HG03175 (cell line): ENCODE measurements at regions not wholly inside any gene's neighbourhood (a gene's known extent, or its start where the extent isn't known, plus 50 kb on each side); places are given as distances from the start of the nearest gene placed in this dataset.

ENCODE experiments used
- ATAC-seq: cut with Tn5 transposase; IDR thresholded peaks from one replicate; pipeline ENCODE4 v1.9.1; 2021; ENCODE audit warnings: mild to moderate bottlenecking, moderate library complexity; ENCODE audit not compliant: unreplicated experiment

- no peak for ATAC-seq
Observed at GRCh38 chr2:107285621-107286299, 399.8 kb upstream of the ST6GAL2 start.

DNA sequence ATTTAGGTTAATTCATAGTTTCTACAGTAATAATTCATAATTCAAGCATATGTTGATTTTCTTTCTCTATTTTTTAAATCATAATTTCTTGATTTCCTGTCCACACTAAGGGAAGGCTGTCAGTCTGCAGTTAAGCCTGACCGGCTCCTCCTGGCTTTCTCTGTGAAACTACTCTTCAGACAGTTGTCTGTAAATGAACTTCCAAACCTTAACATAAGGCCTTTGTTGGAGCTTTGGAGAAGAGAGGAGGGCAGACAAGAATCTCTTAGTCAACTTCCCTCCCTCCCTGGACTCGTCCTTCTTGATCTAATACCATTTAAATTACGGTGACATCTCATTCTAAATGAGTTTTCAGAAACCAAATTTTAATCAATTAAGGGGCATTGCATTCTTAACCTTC, 404.1 kb upstream of the ST6GAL2 start:
- no peak for ATAC-seq

- ATAC-seq = no peak
Observed at GRCh38 chr2:107303964-107304363, 418.0 kb upstream of the ST6GAL2 start.

DNA sequence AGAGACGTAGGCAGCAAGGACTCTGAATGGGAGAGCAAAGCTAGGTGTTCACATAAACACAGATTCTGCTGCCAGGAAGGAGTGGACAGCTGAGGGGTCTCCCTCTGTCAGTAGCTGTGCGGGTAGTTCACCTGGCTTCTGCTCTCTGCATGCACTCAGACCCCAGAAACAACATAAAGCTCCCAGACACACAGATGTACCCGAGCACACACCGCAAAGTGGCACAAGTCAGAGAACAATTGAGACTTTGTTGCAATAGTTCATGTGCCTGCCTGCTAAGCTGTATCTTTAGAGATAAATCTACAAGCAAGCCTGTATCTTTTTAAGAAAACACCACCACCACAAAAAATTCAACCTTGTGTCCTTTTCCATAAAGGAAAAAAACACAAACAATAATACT, 420.0 kb upstream of the ST6GAL2 start:
- no peak for ATAC-seq

GRCh38 chr2:107306881-107307280, 420.9 kb upstream of the ST6GAL2 start:
- no peak for ATAC-seq

GRCh38 chr2:107308835-107309234, 422.9 kb upstream of the ST6GAL2 start:
- no peak for ATAC-seq

DNA sequence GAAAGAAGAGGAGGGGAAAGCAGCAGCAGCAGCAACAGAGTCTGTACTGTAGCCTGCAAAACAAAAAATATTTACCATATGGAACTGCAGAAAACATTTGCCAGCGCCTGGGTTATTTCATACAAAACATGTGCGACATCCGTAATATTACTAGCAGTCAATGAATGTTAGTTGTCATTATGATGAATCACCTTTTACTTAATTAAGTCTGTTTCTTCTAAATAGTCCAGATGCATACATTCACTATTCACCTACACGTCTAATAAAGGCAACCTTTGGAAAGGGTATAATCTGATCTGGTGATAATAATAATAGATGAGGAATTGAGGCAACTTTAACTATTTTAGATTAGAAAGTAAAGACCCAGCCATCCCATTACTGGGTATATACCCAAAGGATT, 426.3 kb upstream of the ST6GAL2 start:
- ATAC-seq = no peak

GRCh38 chr2:107313316-107313715, 427.3 kb upstream of the ST6GAL2 start:
- ATAC-seq = no peak

- ATAC-seq = no peak
Observed at GRCh38 chr2:107320881-107321280, 434.9 kb upstream of the ST6GAL2 start.

DNA sequence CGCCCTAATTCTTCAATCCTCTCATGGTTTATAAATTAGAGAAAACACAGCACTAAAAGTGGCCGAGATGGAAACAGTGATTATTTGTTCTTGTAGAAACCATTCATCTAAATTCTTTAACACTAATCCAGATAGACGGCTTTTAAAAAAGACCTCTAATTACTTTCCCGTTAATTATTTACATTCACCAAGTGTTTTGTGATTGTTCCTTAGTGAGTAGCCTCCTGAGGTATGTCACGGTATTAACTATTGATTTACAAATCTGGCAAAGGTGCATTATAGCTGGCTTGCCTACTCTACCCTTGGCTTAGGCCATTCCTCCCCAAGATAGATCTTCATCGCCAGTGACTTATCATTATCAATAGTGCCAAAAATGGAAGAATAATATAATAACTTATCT, 436.4 kb upstream of the ST6GAL2 start:
- no peak for ATAC-seq

- no peak for ATAC-seq
Observed at GRCh38 chr2:107323946-107324565, 438.1 kb upstream of the ST6GAL2 start.

DNA sequence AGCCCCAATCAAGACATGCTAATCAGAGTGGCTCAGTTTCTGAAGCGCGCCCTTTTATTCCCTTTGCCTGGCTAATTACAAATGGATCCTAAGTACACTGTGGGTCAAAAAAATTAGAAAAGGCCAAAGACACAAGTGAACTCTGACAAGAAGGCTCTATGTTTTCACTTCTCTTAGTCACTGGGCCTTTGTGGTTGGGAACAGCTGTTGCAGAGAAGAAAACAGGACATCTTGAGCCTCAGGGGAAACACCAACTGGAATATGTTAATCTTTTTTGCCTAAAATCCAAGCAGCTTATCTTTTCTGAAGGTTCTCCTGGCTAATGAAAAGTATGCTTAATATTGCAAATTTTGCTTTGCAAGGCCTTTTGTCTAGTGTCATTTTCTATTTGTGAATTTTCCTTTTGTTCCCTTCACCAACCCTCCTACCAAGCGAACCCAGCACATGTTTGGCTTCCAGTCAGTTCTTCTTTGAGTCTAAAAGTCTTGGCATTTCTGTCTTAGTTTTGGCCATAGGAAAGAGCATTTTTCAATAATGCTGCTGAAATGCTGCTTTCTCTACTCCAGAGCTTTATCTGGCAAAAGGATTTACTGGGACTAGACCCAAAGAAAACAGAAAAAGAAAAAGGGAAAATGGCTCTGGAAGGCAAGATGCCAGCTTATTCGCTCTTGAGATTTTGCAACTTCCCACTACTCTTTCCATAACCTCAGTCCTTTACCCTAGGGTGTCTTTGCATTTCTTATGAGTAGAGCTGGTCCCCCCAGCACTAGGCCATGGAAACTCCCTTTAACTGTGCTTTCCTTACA, 440.2 kb upstream of the ST6GAL2 start:
- ATAC-seq = no peak

DNA sequence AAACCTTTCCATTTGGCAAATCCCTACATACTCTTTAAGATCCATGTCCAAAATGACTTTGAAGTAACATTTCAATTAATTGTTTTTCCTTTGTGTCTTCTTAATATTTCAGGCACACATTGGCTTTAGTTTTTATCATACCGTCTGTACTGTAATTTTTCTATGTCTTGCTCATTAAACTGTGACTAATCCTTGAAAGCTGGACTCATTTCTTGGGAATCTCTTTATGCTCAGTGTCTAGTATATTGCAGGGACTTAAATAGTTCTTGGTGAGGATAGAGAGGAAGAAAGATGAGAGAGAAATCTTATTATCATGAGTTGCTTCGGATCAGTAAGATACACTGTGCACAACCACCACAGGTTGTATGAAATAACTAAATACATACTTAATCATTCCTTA, 448.3 kb upstream of the ST6GAL2 start:
- ATAC-seq = no peak

- no peak for ATAC-seq
Observed at GRCh38 chr2:107336526-107336925, 450.6 kb upstream of the ST6GAL2 start.

- ATAC-seq = no peak
Observed at GRCh38 chr2:107337209-107337898, 451.4 kb upstream of the ST6GAL2 start.

DNA sequence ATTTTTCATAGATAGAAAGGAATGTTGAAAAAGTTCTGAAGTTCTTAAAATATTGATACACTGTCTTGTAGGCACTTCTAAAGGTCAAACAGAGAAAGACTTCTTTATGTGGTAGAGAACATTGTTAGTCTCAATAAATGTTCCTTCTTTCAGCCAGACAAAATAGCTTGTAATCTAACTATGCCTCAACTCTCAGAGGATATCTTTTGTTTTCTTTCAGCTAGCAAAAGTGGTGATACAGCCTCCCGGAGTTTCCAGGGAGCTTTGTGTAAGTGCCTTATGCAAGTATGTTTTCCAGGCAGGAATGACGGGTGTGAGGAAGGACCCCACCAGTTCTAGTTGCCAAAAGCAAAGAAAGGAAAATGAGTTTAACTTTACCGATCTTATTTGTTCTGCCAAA, 452.1 kb upstream of the ST6GAL2 start:
- ATAC-seq = no peak

- no peak for ATAC-seq
Observed at GRCh38 chr2:107338571-107338970, 452.6 kb upstream of the ST6GAL2 start.

DNA sequence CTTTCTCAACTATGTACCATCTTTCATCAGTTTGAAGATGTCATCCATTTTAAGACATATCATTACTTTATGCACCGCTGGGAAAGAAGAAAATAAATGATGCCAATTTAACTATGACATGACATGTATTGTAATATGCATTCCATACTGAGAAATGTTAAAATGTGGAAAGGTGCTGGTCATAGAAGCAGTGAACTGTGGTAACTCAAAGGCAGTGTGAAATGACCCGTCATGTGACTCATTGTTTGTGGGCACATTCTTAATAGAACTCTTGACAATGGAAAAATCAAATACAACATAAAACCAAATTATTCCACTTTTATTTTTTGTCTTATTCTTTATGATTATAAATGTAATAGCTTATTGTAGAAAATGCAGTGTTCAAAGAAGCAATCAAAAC, 455.0 kb upstream of the ST6GAL2 start:
- no peak for ATAC-seq

GRCh38 chr2:107349329-107349728, 463.4 kb upstream of the ST6GAL2 start:
- ATAC-seq = no peak

DNA sequence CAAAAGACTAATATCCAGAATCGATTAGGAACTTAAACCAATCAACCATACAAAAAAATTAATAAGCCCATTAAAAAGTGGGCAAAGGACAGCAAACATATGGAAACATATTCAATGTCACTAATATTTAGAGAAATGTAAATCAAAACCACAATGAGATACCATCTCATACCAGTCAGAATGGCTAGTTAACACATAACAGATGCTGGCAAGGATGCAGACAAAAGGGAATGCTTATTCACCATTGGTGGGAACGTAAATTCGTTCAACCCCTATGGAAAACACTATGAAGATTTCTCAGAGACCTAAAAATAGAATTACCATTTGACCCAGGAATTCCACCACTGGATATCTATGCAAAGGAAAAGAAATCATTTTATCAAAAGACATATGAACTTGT, 468.2 kb upstream of the ST6GAL2 start:
- ATAC-seq = no peak

- no peak for ATAC-seq
Observed at GRCh38 chr2:107358362-107358761, 468.3 kb upstream of the RGPD4 start.
